Retinal pigment epithelial cell (primary cell): ENCODE measurements at regions not wholly inside any gene's neighbourhood (a gene's known extent, or its start where the extent isn't known, plus 50 kb on each side); places are given as distances from the start of the nearest gene placed in this dataset.
"Not testable (repeated sequence)": the region's sequence is repeated elsewhere in the genome, so short reads cannot be mapped to it uniquely, and the experiment has no call there.

ENCODE experiments used
- DNase-seq: peaks from one replicate; pipeline ENCODE4 v3.0.0-alpha.2; 2010; ENCODE audit warnings: low read depth
- H3K4me3 ChIP-seq: 2 replicates; pipeline ENCODE4 v1.5.1; 2011; ENCODE audit warnings: mild to moderate bottlenecking, low read length, control low read depth, moderate library complexity
- CTCF ChIP-seq: conservative IDR thresholded peaks from 2 replicates; pipeline ENCODE4 v1.5.1; 2011; ENCODE audit warnings: low read depth, low read length, control low read depth, inconsistent platforms

GRCh38 chr18:76616373-76616772 is 121.3 kb upstream of the ZNF516 start:
- H3K4me3 ChIP-seq, result no peak overlapping the region
- TF ChIP-seq CTCF, result no peak
- no peak for DNase-seq

GRCh38 chr18:76615065-76615733 is 120.2 kb upstream of the ZNF516 start:
- DNase-seq, result no peak
- no peak overlapping the region for H3K4me3 ChIP-seq
- no peak for TF ChIP-seq CTCF

GRCh38 chr18:76613755-76614120 is 118.7 kb upstream of the ZNF516 start:
- no peak overlapping the region for H3K4me3 ChIP-seq
- DNase-seq, result no peak
- TF ChIP-seq CTCF, result no peak

GRCh38 chr18:76613053-76613754 is 118.2 kb upstream of the ZNF516 start:
- no peak for TF ChIP-seq CTCF
- no peak overlapping the region for H3K4me3 ChIP-seq
- DNase-seq, result no peak

GRCh38 chr18:76611750-76612045 is 116.7 kb upstream of the ZNF516 start:
- H3K4me3 ChIP-seq, DNase-seq: not testable (repeated sequence)

GRCh38 chr18:76610933-76611749 is 116.1 kb upstream of the ZNF516 start:
- peak overlapping the region; percentile 13 for H3K4me3 ChIP-seq
- no peak for TF ChIP-seq CTCF
- no peak for DNase-seq

- TF ChIP-seq CTCF, result no peak
- H3K4me3 ChIP-seq, result no peak overlapping the region
- no peak for DNase-seq
Observed at GRCh38 chr18:76610012-76610411, 115.0 kb upstream of the ZNF516 start.
